ENCODE measurements at regions not wholly inside any gene's neighbourhood (a gene's known extent, or its start where the extent isn't known, plus 50 kb on each side); places are given as distances from the start of the nearest gene placed in this dataset.

DNA sequence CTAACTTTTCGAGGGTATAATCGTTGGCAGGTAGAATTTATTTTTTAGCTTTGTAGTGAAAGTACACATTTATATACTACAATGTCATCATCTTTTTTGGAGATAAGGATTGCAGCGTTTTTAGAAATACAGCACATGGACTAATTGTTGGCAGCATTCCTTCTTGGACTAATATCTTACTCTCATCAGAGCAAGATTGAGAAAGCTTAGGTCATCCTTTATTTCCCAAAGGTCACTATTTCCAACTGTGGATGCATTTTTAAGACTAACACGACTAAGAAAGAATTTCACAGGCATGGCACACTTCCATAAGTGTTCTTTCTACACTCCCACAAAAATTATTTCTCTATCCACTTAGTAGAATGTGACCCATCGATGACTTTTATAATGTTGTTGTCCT is 732.3 kb downstream of the NCAM2 start:
- DNase-seq: no peak

- no peak for DNase-seq
Observed at GRCh38 chr21:21731626-21732025, 733.4 kb downstream of the NCAM2 start.

GRCh38 chr21:21734088-21734487 is 735.9 kb downstream of the NCAM2 start:
- DNase-seq: no peak

- no peak for DNase-seq
Observed at GRCh38 chr21:21737186-21737585, 739.0 kb downstream of the NCAM2 start.

DNA sequence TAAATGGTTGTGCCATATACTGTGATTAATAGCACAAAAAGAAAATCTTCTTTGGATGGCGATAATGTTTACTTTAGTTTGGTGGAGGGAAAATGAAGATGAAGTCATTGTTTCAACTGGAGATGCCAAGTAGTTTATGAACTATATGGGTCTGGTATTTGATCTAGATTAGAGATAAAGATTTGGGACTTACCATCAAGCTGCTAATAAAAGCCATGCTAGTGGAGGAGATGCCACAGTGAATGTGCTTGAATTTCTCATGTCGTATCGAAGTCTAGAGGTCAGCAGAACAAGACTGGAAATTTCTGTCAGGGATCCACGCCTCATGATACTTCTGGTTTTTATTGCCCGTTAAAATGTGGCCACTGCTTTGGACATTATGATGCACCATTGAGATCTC is 742.0 kb downstream of the NCAM2 start:
- DNase-seq: no peak

DNA sequence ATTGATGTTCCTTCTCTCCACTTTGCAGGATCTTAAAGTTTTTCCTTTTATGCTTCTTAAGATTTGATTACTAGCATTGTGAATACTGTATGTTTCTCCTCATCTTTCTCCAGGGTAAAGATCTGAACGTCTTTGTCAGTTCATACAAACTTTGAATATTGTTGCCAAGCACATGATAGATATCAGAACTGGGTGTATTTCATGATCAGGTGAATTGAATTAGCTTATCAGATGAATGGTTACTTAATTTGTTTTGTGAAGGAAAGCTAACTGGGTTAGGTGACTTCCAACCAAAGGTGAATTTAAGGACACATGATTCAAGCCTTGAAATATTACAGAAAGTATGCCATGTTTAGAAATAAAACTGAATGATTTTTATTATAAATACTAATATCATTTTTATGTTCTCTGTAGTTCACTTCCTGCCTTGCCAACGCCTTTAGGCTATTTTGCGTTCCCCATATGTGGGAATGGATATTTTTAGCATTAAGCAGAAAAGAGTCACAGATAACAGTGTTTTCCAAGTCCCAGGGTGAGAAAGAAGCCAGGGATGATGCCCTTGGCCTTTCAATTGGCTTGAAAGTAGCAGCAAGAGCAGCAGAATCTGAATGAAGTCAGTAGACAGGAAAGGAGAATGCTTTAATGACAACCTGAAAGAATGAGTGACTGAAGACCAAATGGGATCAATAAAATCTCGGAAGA is 752.1 kb downstream of the NCAM2 start:
- no peak for DNase-seq

DNA sequence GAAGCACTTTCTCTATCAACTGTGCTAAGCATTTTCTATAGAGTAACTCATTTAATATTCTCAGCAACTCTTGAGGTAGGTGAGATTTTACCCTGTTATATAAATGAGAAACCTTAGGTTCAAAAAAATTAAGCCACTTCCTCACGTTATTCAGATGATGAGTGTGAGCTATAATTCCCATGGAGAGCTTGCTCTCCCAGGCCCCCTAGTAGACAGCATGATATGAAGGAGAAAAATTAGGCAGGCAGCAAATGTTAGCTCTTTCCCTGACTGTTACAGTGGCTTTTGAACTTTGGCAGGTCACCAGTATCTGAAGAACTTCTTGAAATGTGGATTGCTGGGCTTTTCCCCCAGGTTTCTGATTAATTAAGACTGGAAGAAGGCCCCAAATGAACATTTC is 753.1 kb downstream of the NCAM2 start:
- DNase-seq: no peak

- no peak for DNase-seq
Observed at GRCh38 chr21:21762855-21763254, 764.6 kb downstream of the NCAM2 start.

- no peak for DNase-seq
Observed at GRCh38 chr21:21764281-21764680, 766.1 kb downstream of the NCAM2 start.

GRCh38 chr21:21767276-21767675 is 769.1 kb downstream of the NCAM2 start:
- DNase-seq: no peak

DNA sequence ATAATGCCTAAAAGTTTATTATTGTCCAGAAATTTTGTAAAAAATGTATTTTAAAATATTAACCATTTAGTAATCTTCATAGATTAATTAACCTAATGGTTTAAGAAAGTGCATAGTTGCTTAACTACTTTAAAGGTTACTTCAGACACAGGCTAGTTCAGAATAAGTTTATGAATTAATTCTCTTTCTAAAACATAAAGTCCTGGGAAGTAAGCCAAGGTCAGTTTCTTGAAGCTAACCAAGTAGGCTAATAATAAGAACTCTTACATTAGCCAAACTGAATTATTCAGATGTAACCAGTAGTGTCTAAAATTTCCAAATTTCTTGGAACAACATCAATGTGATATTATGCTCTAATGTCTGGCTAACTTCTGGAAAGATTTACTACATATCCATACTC is 790.4 kb downstream of the NCAM2 start:
- DNase-seq: no peak

DNA sequence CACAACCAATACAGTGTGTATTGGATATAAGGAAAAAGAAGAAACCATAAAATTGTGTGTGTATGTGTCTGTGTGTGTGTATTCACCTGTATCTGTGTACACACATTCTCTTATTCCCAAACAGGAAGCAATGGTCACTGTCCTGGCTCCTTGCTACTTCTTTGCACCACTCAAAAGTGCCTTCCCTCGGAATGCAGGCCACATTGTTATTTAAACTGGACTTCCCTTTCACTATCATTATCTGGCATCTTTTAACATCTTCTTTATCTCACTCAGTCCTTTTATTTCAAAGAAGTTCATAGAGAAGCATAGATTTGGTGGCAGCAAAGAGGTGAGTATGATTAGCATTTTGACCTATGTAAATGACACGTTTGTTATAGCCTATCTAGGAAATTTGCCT is 803.7 kb downstream of the NCAM2 start:
- no peak for DNase-seq

GRCh38 chr21:21806711-21807597 is 808.7 kb downstream of the NCAM2 start:
- DNase-seq: no peak

- no peak for DNase-seq
Observed at GRCh38 chr21:21807598-21807903, 809.3 kb downstream of the NCAM2 start.

DNA sequence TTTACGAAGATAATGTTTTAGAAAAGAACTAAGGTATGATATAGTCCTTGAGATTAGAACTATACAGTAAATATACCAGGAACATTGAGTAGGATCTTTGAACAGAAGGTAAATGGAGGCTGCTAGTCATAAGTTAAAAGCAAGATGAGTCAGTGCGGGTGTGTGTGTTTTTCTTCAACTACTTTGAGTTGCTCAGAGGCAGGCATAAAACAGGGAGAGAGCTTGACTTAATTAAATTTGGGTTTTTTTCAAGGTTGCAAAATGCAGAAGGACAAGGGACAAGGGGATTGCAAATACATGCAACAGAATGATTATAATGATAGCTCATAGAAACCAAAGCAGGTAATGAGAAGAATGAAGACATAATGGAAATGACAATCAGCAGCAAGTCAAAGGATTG is 815.1 kb downstream of the NCAM2 start:
- no peak for DNase-seq

DNA sequence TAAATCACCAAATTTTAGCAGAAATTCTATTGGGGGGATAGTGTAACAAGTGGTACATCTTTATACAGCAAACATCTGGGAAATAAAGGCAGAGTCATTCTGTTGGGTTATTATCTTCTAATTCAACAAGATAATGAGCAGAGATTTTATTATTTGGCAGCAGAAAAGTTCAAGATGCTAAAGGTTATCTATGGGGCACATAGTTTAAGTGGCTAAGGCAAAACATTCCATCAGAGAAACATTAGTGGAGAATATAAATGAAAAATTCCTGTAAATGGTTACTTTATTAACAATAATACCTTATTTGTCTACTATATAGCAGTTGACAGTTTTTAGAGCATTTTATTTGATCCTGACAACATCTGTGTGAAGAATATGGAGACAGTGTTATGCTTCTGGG is 815.7 kb downstream of the NCAM2 start:
- DNase-seq: no peak

DNA sequence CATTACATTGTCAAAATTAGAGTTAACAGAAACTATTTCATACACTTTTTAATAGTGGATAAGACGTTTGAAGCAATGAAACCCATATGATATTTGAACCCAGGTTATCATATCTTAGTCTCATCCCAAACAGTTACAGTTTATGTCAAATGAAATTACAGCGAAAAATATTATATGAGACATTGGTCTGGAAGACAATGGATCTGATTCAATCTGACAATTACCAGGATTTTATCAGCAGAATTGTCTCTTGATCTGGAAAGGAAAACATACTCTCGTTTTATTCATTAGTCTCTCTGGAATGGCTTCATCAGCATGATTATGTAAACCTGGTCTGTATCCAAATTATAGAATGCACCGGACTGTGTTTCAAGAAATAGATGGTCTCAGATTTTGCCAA is 818.6 kb downstream of the NCAM2 start:
- DNase-seq: no peak

- DNase-seq: no peak
Observed at GRCh38 chr21:21818898-21819297, 820.7 kb downstream of the NCAM2 start.

DNA sequence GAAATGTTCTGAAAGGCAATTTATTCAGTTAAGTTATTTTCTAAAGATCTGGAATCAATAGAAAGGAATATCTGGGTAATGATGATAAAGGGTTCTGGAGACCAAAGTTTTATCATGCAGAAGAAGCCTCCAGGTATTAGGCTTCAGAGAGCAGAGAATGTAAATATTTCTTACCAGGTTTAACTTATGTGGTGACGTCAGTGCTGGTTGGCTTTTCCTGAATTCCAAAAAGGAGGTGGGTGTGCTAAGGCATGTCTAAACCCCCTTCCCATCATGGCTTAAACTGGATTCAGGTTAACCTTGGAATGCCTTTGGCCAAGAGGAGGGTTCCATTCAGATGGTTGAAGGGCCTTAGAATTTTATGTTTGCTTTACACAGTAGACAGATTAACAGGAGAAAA is 829.9 kb downstream of the NCAM2 start:
- DNase-seq: no peak

GRCh38 chr21:21831036-21831435 is 832.8 kb downstream of the NCAM2 start:
- DNase-seq: no peak

- DNase-seq: no peak
Observed at GRCh38 chr21:21845901-21846300, 847.7 kb downstream of the NCAM2 start.

GRCh38 chr21:21851205-21851604 is 853.0 kb downstream of the NCAM2 start:
- DNase-seq: no peak

DNA sequence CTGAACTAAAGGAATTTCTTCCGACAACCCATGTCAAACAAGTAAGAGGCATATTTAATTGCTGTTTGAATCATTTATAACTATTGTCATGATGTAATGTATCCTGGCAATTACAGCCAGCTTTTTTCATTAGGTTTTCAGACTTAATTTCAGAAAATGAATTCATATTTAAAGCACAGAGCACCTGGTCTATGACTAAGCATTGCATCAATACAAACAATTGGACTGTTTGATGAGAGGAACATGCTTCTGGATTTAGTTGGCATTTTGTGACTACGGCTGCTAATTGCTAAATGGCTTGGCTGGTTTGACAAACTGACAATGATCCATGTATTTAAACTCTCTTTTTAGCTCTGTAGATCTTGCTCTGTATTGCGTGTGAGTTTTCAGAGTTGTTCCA is 853.4 kb downstream of the NCAM2 start:
- DNase-seq: no peak

- DNase-seq: no peak
Observed at GRCh38 chr21:21858502-21859334, 860.5 kb downstream of the NCAM2 start.

All from bone marrow (tissue), 2 donors.